ENCODE measurements at regions not wholly inside any gene's neighbourhood (a gene's known extent, or its start where the extent isn't known, plus 50 kb on each side); places are given as distances from the start of the nearest gene placed in this dataset.

GRCh38 chr4:187480146-187481145 is 515.1 kb upstream of the ZFP42 start:
- H3K4me3 Mint-ChIP-seq, result no peak overlapping the region
- H3K27me3 ChIP-seq (ENCODE audit: insufficient read depth, low read length), result no peaks in the 10 kb centered on the region
- H2AK5ac ChIP-seq (ENCODE audit: insufficient read length, low read length), result no peak overlapping the region
- no peaks in the 10 kb centered on the region for H3K4me1 Mint-ChIP-seq
- WGBS (ENCODE audit: extremely low coverage, insufficient read length, low lambda C conversion rate), result no CpG with 5 or more reads among the region's 9 CpGs
- H3K56ac ChIP-seq (ENCODE audit: insufficient read length, low read depth, low read length), result no peak overlapping the region
- no peaks in the 10 kb centered on the region for H3K79me2 ChIP-seq (ENCODE audit: insufficient read depth, low read length)
- no peak for TF ChIP-seq CTCF (conservative IDR thresholded peaks at IDR 0.05)
- no peak overlapping the region for H3K4ac ChIP-seq (ENCODE audit: low read depth, low read length)
- no peak overlapping the region for H4K8ac ChIP-seq (replicated peaks; ENCODE audit: insufficient read length, low read depth, low read length)
- no peaks in the 10 kb centered on the region for H3K9me3 ChIP-seq (ENCODE audit: control insufficient read depth, low read depth, low read length)
- no peak overlapping the region for H2BK15ac ChIP-seq (ENCODE audit: low read depth, low read length)
- DNase-seq, result no peak
- no peak overlapping the region for H3K14ac ChIP-seq (ENCODE audit: insufficient read depth, low read length)
- no peak overlapping the region for H2BK12ac ChIP-seq (ENCODE audit: insufficient read length, low read depth, low read length)
- no peak overlapping the region for H2BK120ac ChIP-seq (ENCODE audit: low read depth, low read length, poor library complexity, severe bottlenecking)
- no peak overlapping the region for H3K23ac ChIP-seq (ENCODE audit: insufficient read length, low read depth, low read length)
- no peak overlapping the region for H3K4me2 ChIP-seq (ENCODE audit: insufficient read depth, insufficient read length, low read length)
- no peaks in the 10 kb centered on the region for H3K36me3 Mint-ChIP-seq (ENCODE audit: insufficient read depth in 1 of 3, low read depth in 3 of 3)
- H4K5ac ChIP-seq (ENCODE audit: insufficient read length, low read depth, low read length), result no peak overlapping the region
- no peaks in the 10 kb centered on the region for H3K4me1 ChIP-seq (ENCODE audit: insufficient read depth, low read length)
- no peak overlapping the region for H3K27ac Mint-ChIP-seq
- 0 out of 5 replicates have a peak, but pooled peaks cover 0 to under 1% of the 10 kb centered on the region in 2 experiments for H3K9me3 Mint-ChIP-seq
- no peak overlapping the region for H2AFZ ChIP-seq (ENCODE audit: low read length)
- no peak overlapping the region for H4K91ac ChIP-seq (ENCODE audit: insufficient read length, low read depth, low read length)
- no peak overlapping the region for H3K18ac ChIP-seq (ENCODE audit: insufficient read length, low read depth, low read length)
- no peak overlapping the region for H2BK20ac ChIP-seq (ENCODE audit: low read depth, low read length, poor library complexity, severe bottlenecking)
- no peaks in the 10 kb centered on the region for H3K27me3 Mint-ChIP-seq (ENCODE audit: low read depth)
- H2BK5ac ChIP-seq (ENCODE audit: insufficient read length, low read length), result no peak overlapping the region
- H3K23me2 ChIP-seq (ENCODE audit: insufficient read length, low read depth, low read length, poor library complexity, severe bottlenecking), result no peaks in the 10 kb centered on the region
- H3T11ph ChIP-seq (ENCODE audit: low read length), result no peak overlapping the region
- no peaks in the 10 kb centered on the region for H4K20me1 ChIP-seq (ENCODE audit: control insufficient read depth, insufficient read depth, insufficient read length)
- H3K9ac ChIP-seq (ENCODE audit: extremely low read depth, insufficient read length, low read length), result no peak overlapping the region
- no peak overlapping the region for H3K27ac ChIP-seq (ENCODE audit: insufficient read length, low read depth, low read length)
- no peaks in the 10 kb centered on the region for H3K79me1 ChIP-seq (ENCODE audit: insufficient read depth, low read depth, low read length, poor library complexity, severe bottlenecking)
